ENCODE measurements at regions not wholly inside any gene's neighbourhood (a gene's known extent, or its start where the extent isn't known, plus 50 kb on each side); places are given as distances from the start of the nearest gene placed in this dataset.

DNA sequence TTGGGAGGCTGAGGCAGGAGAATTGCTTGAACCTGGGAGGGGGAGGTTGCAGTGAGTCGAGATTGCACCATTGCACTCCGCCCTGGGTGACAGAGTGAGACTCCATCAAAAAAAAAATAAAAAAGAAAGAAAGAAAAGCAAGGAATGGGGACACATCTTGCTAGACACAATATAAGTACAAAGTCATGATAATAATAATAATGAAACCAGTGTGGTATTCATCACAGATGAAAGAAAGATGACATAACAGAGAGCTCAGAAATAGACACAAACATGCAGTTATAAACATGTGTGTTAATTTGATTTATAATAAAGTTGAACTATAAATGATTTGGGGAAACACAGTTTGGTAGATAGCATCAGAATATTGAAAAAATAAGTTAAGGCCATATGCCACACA, 264.1 kb downstream of the SRGAP2C start:
- TF ChIP-seq POLR2A (IDR thresholded peaks at IDR 0.05; ENCODE audit: low read length) (no peak), GATA1 (IDR thresholded peaks at IDR 0.05; ENCODE audit: low read depth, low read length) (no peak)

Measured in erythroblast (primary cell).